Renal pelvis (tissue), 1 donor: ENCODE measurements at regions not wholly inside any gene's neighbourhood (a gene's known extent, or its start where the extent isn't known, plus 50 kb on each side); places are given as distances from the start of the nearest gene placed in this dataset.

ENCODE experiments used
- DNase-seq: peaks from one replicate; pipeline ENCODE4 v3.0.0-alpha.2; 2013

GRCh38 chr6:133583907-133584427 is 304.9 kb upstream of the TCF21 start:
- no peak for DNase-seq

- no peak for DNase-seq
Measured at GRCh38 chr6:133584823-133585222, 304.1 kb upstream of the TCF21 start.

GRCh38 chr6:133585978-133586377 is 302.9 kb upstream of the TCF21 start:
- no peak for DNase-seq

GRCh38 chr6:133587546-133588160 is 301.3 kb upstream of the TCF21 start:
- DNase-seq, result peak; percentile 41

- DNase-seq, result no peak
Measured at GRCh38 chr6:133590196-133590595, 298.7 kb upstream of the TCF21 start.

GRCh38 chr6:133590814-133591213 is 298.1 kb upstream of the TCF21 start:
- DNase-seq, result no peak

GRCh38 chr6:133591275-133591674 is 297.6 kb upstream of the TCF21 start:
- DNase-seq, result no peak

- peak; percentile 88 for DNase-seq
Measured at GRCh38 chr6:133594652-133595110, 294.2 kb upstream of the TCF21 start.

- DNase-seq, result no peak
Measured at GRCh38 chr6:133595111-133595761, 293.7 kb upstream of the TCF21 start.

- DNase-seq, result no peak
Measured at GRCh38 chr6:133606852-133607251, 282.1 kb upstream of the TCF21 start.

GRCh38 chr6:133608620-133609019 is 280.3 kb upstream of the TCF21 start:
- DNase-seq, result no peak

- DNase-seq, result no peak
Measured at GRCh38 chr6:133609415-133610226, 279.3 kb upstream of the TCF21 start.

- DNase-seq, result no peak
Measured at GRCh38 chr6:133610227-133610840, 278.6 kb upstream of the TCF21 start.

GRCh38 chr6:133610971-133611370 is 277.9 kb upstream of the TCF21 start:
- DNase-seq, result no peak

GRCh38 chr6:133612459-133612858 is 276.5 kb upstream of the TCF21 start:
- no peak for DNase-seq

GRCh38 chr6:133613211-133613610 is 275.7 kb upstream of the TCF21 start:
- DNase-seq, result no peak

- DNase-seq, result no peak
Measured at GRCh38 chr6:133621751-133622150, 267.2 kb upstream of the TCF21 start.

GRCh38 chr6:133623065-133623464 is 265.8 kb upstream of the TCF21 start:
- no peak for DNase-seq

- DNase-seq, result no peak
Measured at GRCh38 chr6:133623621-133624020, 265.3 kb upstream of the TCF21 start.

GRCh38 chr6:133626096-133626666 is 262.7 kb upstream of the TCF21 start:
- DNase-seq, result peak; percentile 51

- DNase-seq, result no peak
Measured at GRCh38 chr6:133629970-133630369, 258.9 kb upstream of the TCF21 start.

GRCh38 chr6:133630651-133631050 is 258.3 kb upstream of the TCF21 start:
- DNase-seq, result no peak
